ENCODE measurements at regions not wholly inside any gene's neighbourhood (a gene's known extent, or its start where the extent isn't known, plus 50 kb on each side); places are given as distances from the start of the nearest gene placed in this dataset.

DNA sequence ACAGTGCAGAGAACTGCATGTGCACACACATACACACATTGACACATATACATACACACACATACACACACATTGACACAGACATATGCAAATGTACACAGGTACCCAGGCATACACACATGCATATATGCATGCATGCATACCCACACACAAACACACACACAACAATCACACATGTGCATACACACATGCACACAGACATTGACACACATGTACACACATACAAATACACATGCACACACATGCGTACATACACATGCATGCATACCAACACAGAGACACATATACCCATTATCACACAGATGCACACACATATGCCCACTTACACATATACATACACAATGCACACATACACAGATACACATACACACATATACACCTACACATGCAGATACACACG, 299.6 kb upstream of the ADCY2 start:
- ChIA-PET CTCF (no interaction called here), POLR2A (ENCODE audit: low non-redundant PET) (no interaction called here)
- no peaks in the 10 kb centered on the region for H3K4me1 ChIP-seq (ENCODE audit: insufficient read depth, low read length, poor library complexity, severe bottlenecking)
- BruUV-seq (replicated peaks) = no TSS peak
- H3K27me3 ChIP-seq (replicated peaks; ENCODE audit: insufficient read depth, low read depth, low read length, poor library complexity) = no peaks in the 10 kb centered on the region
- H3K4me3 ChIP-seq (ENCODE audit: low read depth, low read length, poor library complexity, severe bottlenecking) = no peak overlapping the region
- no peak for DNase-seq (ENCODE audit: low spot score)
- intact Hi-C loops (cut with micrococcal nuclease; ENCODE audit: unreplicated experiment) = no loop called here
- H3K27ac ChIP-seq (ENCODE audit: low read depth, low read length, poor library complexity, severe bottlenecking) = no peak overlapping the region
- TF ChIP-seq, protein P1, sequence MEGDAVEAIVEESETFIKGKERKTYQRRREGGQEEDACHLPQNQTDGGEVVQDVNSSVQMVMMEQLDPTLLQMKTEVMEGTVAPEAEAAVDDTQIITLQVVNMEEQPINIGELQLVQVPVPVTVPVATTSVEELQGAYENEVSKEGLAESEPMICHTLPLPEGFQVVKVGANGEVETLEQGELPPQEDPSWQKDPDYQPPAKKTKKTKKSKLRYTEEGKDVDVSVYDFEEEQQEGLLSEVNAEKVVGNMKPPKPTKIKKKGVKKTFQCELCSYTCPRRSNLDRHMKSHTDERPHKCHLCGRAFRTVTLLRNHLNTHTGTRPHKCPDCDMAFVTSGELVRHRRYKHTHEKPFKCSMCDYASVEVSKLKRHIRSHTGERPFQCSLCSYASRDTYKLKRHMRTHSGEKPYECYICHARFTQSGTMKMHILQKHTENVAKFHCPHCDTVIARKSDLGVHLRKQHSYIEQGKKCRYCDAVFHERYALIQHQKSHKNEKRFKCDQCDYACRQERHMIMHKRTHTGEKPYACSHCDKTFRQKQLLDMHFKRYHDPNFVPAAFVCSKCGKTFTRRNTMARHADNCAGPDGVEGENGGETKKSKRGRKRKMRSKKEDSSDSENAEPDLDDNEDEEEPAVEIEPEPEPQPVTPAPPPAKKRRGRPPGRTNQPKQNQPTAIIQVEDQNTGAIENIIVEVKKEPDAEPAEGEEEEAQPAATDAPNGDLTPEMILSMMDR (conservative IDR thresholded peaks at IDR 0.05; ENCODE audit: low read depth, low read length) = no peak
- TF ChIP-seq EZH2 (IDR thresholded peaks at IDR 0.05; ENCODE audit: borderline replicate concordance, low read depth, low read length, poor library complexity, severe bottlenecking) = no peak
- H3K9me3 ChIP-seq (ENCODE audit: low read depth, low read length, poor library complexity, severe bottlenecking) = no peaks in the 10 kb centered on the region
- H3K36me3 ChIP-seq (ENCODE audit: insufficient read depth, low read length, poor library complexity, severe bottlenecking) = no peaks in the 10 kb centered on the region

GRCh38 chr5:7105358-7105757, 290.6 kb upstream of the ADCY2 start:
- BruUV-seq (replicated peaks) = no TSS peak

GRCh38 chr5:7117961-7118360, 278.0 kb upstream of the ADCY2 start:
- ChIA-PET POLR2A (ENCODE audit: low non-redundant PET) (interaction anchor here (0.7 kb wide), 1 partner anchor 1393 kb away, joined by 3 read pairs; no protein-coding TSS in a partner anchor), CTCF (no interaction called here)
- no peaks in the 10 kb centered on the region for H3K36me3 ChIP-seq (ENCODE audit: insufficient read depth, low read length, poor library complexity, severe bottlenecking)
- H3K27me3 ChIP-seq (replicated peaks; ENCODE audit: insufficient read depth, low read depth, low read length, poor library complexity) = no peaks in the 10 kb centered on the region
- BruUV-seq (replicated peaks) = no TSS peak
- no peak overlapping the region for H3K27ac ChIP-seq (ENCODE audit: low read depth, low read length, poor library complexity, severe bottlenecking)
- H3K9me3 ChIP-seq (ENCODE audit: low read depth, low read length, poor library complexity, severe bottlenecking) = no peaks in the 10 kb centered on the region
- H3K4me3 ChIP-seq (ENCODE audit: low read depth, low read length, poor library complexity, severe bottlenecking) = no peak overlapping the region
- intact Hi-C loops (cut with micrococcal nuclease; ENCODE audit: unreplicated experiment) = no loop called here
- TF ChIP-seq, protein P1 (conservative IDR thresholded peaks at IDR 0.05; ENCODE audit: low read depth, low read length) = no peak
- no peak for TF ChIP-seq EZH2 (IDR thresholded peaks at IDR 0.05; ENCODE audit: borderline replicate concordance, low read depth, low read length, poor library complexity, severe bottlenecking)
- DNase-seq (ENCODE audit: low spot score) = no peak
- H3K4me1 ChIP-seq (ENCODE audit: insufficient read depth, low read length, poor library complexity, severe bottlenecking) = no peaks in the 10 kb centered on the region

More at GRCh38 chr5:7105358-7105757, 290.6 kb upstream of the ADCY2 start:
- H3K27ac ChIP-seq (ENCODE audit: low read depth, low read length, poor library complexity, severe bottlenecking) = no peak overlapping the region
- H3K9me3 ChIP-seq (ENCODE audit: low read depth, low read length, poor library complexity, severe bottlenecking) = no peaks in the 10 kb centered on the region
- POLR2A ChIA-PET (ENCODE audit: low non-redundant PET) = no interaction called here
- intact Hi-C loops (cut with micrococcal nuclease; ENCODE audit: unreplicated experiment) = no loop called here
- peaks cover 10% of the 10 kb centered on the region for H3K27me3 ChIP-seq (replicated peaks; ENCODE audit: insufficient read depth, low read depth, low read length, poor library complexity)
- TF ChIP-seq EZH2 (IDR thresholded peaks at IDR 0.05; ENCODE audit: borderline replicate concordance, low read depth, low read length, poor library complexity, severe bottlenecking) = no peak
- TF ChIP-seq, protein P1 (conservative IDR thresholded peaks at IDR 0.05; ENCODE audit: low read depth, low read length) = no peak
- no peaks in the 10 kb centered on the region for H3K4me1 ChIP-seq (ENCODE audit: insufficient read depth, low read length, poor library complexity, severe bottlenecking)
- DNase-seq (ENCODE audit: low spot score) = no peak
- CTCF ChIA-PET = no interaction called here
- H3K4me3 ChIP-seq (ENCODE audit: low read depth, low read length, poor library complexity, severe bottlenecking) = no peak overlapping the region
- no peaks in the 10 kb centered on the region for H3K36me3 ChIP-seq (ENCODE audit: insufficient read depth, low read length, poor library complexity, severe bottlenecking)

All from A673 (cell line).